ENCODE measurements at regions not wholly inside any gene's neighbourhood (a gene's known extent, or its start where the extent isn't known, plus 50 kb on each side); places are given as distances from the start of the nearest gene placed in this dataset.

GRCh38 chrX:69110116-69110530, 55.1 kb downstream of the PJA1 start:
- Mint-ChIP-seq H3K4me1 (ENCODE audit: low read depth) (peaks cover under 1% of the 10 kb centered on the region), H3K4me3 (ENCODE audit: low read depth) (no peak overlapping the region), H3K27ac (no peak overlapping the region), H3K27me3 (ENCODE audit: low read depth) (no peaks in the 10 kb centered on the region), H3K36me3 (ENCODE audit: low read depth) (no peaks in the 10 kb centered on the region), H3K9me3 (no peaks in the 10 kb centered on the region)
- intact Hi-C loops (cut with micrococcal nuclease), result no loop called here
- DNase-seq (ENCODE audit: low spot score), result no peak

GRCh38 chrX:69109706-69110105, 55.5 kb downstream of the PJA1 start:
- no peaks in the 10 kb centered on the region for H3K27me3 Mint-ChIP-seq (ENCODE audit: low read depth)
- DNase-seq (ENCODE audit: low spot score), result no peak

GRCh38 chrX:69109036-69109663, 56.1 kb downstream of the PJA1 start:
- no peaks in the 10 kb centered on the region for H3K36me3 Mint-ChIP-seq (ENCODE audit: low read depth)
- H3K27me3 Mint-ChIP-seq (ENCODE audit: low read depth), result no peaks in the 10 kb centered on the region
- no peaks in the 10 kb centered on the region for H3K9me3 Mint-ChIP-seq
- H3K4me1 Mint-ChIP-seq (ENCODE audit: low read depth), result no peaks in the 10 kb centered on the region
- H3K4me3 Mint-ChIP-seq (ENCODE audit: low read depth), result no peak overlapping the region
- no peak for DNase-seq (ENCODE audit: low spot score)
- intact Hi-C loops (cut with micrococcal nuclease), result no loop called here
- no peak overlapping the region for H3K27ac Mint-ChIP-seq

More at GRCh38 chrX:69109706-69110105, 55.5 kb downstream of the PJA1 start:
- Mint-ChIP-seq H3K9me3 (no peaks in the 10 kb centered on the region), H3K36me3 (ENCODE audit: low read depth) (no peaks in the 10 kb centered on the region), H3K4me3 (ENCODE audit: low read depth) (no peak overlapping the region), H3K4me1 (ENCODE audit: low read depth) (no peaks in the 10 kb centered on the region), H3K27ac (no peak overlapping the region)
- intact Hi-C loops (cut with micrococcal nuclease), result no loop called here

- H3K36me3 Mint-ChIP-seq (ENCODE audit: low read depth), result no peaks in the 10 kb centered on the region
- no peak for DNase-seq (ENCODE audit: low spot score)
- no peaks in the 10 kb centered on the region for H3K27me3 Mint-ChIP-seq (ENCODE audit: low read depth)
- H3K9me3 Mint-ChIP-seq, result no peaks in the 10 kb centered on the region
- H3K4me1 Mint-ChIP-seq (ENCODE audit: low read depth), result no peaks in the 10 kb centered on the region
- H3K4me3 Mint-ChIP-seq (ENCODE audit: low read depth), result no peak overlapping the region
- H3K27ac Mint-ChIP-seq, result no peak overlapping the region
- intact Hi-C loops (cut with micrococcal nuclease), result no loop called here
These were observed 57.4 kb downstream of the PJA1 start for GRCh38 chrX:69107747-69108401.

GRCh38 chrX:69107231-69107739, 58.0 kb downstream of the PJA1 start:
- H3K27ac Mint-ChIP-seq, result no peak overlapping the region
- H3K36me3 Mint-ChIP-seq (ENCODE audit: low read depth), result no peaks in the 10 kb centered on the region
- intact Hi-C loops (cut with micrococcal nuclease), result no loop called here
- DNase-seq (ENCODE audit: low spot score), result no peak
- no peaks in the 10 kb centered on the region for H3K27me3 Mint-ChIP-seq (ENCODE audit: low read depth)
- H3K9me3 Mint-ChIP-seq, result no peaks in the 10 kb centered on the region
- H3K4me1 Mint-ChIP-seq (ENCODE audit: low read depth), result no peaks in the 10 kb centered on the region
- H3K4me3 Mint-ChIP-seq (ENCODE audit: low read depth), result no peak overlapping the region

GRCh38 chrX:69104756-69105434, 60.4 kb downstream of the PJA1 start:
- Mint-ChIP-seq H3K27ac (no peak overlapping the region), H3K4me3 (ENCODE audit: low read depth) (no peak overlapping the region), H3K27me3 (ENCODE audit: low read depth) (no peaks in the 10 kb centered on the region), H3K9me3 (no peaks in the 10 kb centered on the region), H3K36me3 (ENCODE audit: low read depth) (no peaks in the 10 kb centered on the region), H3K4me1 (ENCODE audit: low read depth) (no peaks in the 10 kb centered on the region)
- no peak for DNase-seq (ENCODE audit: low spot score)
- intact Hi-C loops (cut with micrococcal nuclease), result no loop called here

GRCh38 chrX:69103539-69103938, 61.7 kb downstream of the PJA1 start:
- no peaks in the 10 kb centered on the region for H3K36me3 Mint-ChIP-seq (ENCODE audit: low read depth)
- no peaks in the 10 kb centered on the region for H3K27me3 Mint-ChIP-seq (ENCODE audit: low read depth)
- intact Hi-C loops (cut with micrococcal nuclease), result no loop called here
- no peak overlapping the region for H3K4me3 Mint-ChIP-seq (ENCODE audit: low read depth)
- H3K27ac Mint-ChIP-seq, result no peak overlapping the region
- H3K9me3 Mint-ChIP-seq, result no peaks in the 10 kb centered on the region
- DNase-seq (ENCODE audit: low spot score), result no peak
- no peaks in the 10 kb centered on the region for H3K4me1 Mint-ChIP-seq (ENCODE audit: low read depth)

- intact Hi-C loops (cut with micrococcal nuclease), result no loop called here
- no peaks in the 10 kb centered on the region for H3K36me3 Mint-ChIP-seq (ENCODE audit: low read depth)
- H3K9me3 Mint-ChIP-seq, result no peaks in the 10 kb centered on the region
- H3K4me3 Mint-ChIP-seq (ENCODE audit: low read depth), result no peak overlapping the region
- no peaks in the 10 kb centered on the region for H3K27me3 Mint-ChIP-seq (ENCODE audit: low read depth)
- DNase-seq (ENCODE audit: low spot score), result no peak
- no peak overlapping the region for H3K27ac Mint-ChIP-seq
- H3K4me1 Mint-ChIP-seq (ENCODE audit: low read depth), result no peaks in the 10 kb centered on the region
These were observed 62.5 kb downstream of the PJA1 start for GRCh38 chrX:69102612-69103194.

GRCh38 chrX:69101683-69102251, 63.5 kb downstream of the PJA1 start:
- Mint-ChIP-seq H3K4me3 (ENCODE audit: low read depth) (no peak overlapping the region), H3K27ac (no peak overlapping the region), H3K4me1 (ENCODE audit: low read depth) (no peaks in the 10 kb centered on the region), H3K9me3 (no peaks in the 10 kb centered on the region), H3K36me3 (ENCODE audit: low read depth) (no peaks in the 10 kb centered on the region), H3K27me3 (ENCODE audit: low read depth) (no peaks in the 10 kb centered on the region)
- intact Hi-C loops (cut with micrococcal nuclease), result no loop called here
- DNase-seq (ENCODE audit: low spot score), result no peak

GRCh38 chrX:69100478-69100877, 64.8 kb downstream of the PJA1 start:
- Mint-ChIP-seq H3K4me3 (ENCODE audit: low read depth) (no peak overlapping the region), H3K27ac (no peak overlapping the region), H3K27me3 (ENCODE audit: low read depth) (no peaks in the 10 kb centered on the region), H3K36me3 (ENCODE audit: low read depth) (no peaks in the 10 kb centered on the region), H3K4me1 (ENCODE audit: low read depth) (no peaks in the 10 kb centered on the region), H3K9me3 (no peaks in the 10 kb centered on the region)
- intact Hi-C loops (cut with micrococcal nuclease), result no loop called here
- DNase-seq (ENCODE audit: low spot score), result no peak

- H3K27me3 Mint-ChIP-seq (ENCODE audit: low read depth), result no peaks in the 10 kb centered on the region
- H3K9me3 Mint-ChIP-seq, result no peaks in the 10 kb centered on the region
- H3K4me1 Mint-ChIP-seq (ENCODE audit: low read depth), result no peaks in the 10 kb centered on the region
- intact Hi-C loops (cut with micrococcal nuclease), result no loop called here
- H3K36me3 Mint-ChIP-seq (ENCODE audit: low read depth), result no peaks in the 10 kb centered on the region
- DNase-seq (ENCODE audit: low spot score), result no peak
- H3K27ac Mint-ChIP-seq, result no peak overlapping the region
- H3K4me3 Mint-ChIP-seq (ENCODE audit: low read depth), result no peak overlapping the region
These were observed 67.6 kb downstream of the PJA1 start for GRCh38 chrX:69097451-69098236.

GRCh38 chrX:69096963-69097362, 68.3 kb downstream of the PJA1 start:
- no peaks in the 10 kb centered on the region for H3K4me1 Mint-ChIP-seq (ENCODE audit: low read depth)
- no peaks in the 10 kb centered on the region for H3K36me3 Mint-ChIP-seq (ENCODE audit: low read depth)
- DNase-seq (ENCODE audit: low spot score), result no peak
- H3K27ac Mint-ChIP-seq, result no peak overlapping the region
- no peaks in the 10 kb centered on the region for H3K9me3 Mint-ChIP-seq
- no peaks in the 10 kb centered on the region for H3K27me3 Mint-ChIP-seq (ENCODE audit: low read depth)
- intact Hi-C loops (cut with micrococcal nuclease), result no loop called here
- H3K4me3 Mint-ChIP-seq (ENCODE audit: low read depth), result no peak overlapping the region
